K562 (cell line): ENCODE measurements at regions not wholly inside any gene's neighbourhood (a gene's known extent, or its start where the extent isn't known, plus 50 kb on each side); places are given as distances from the start of the nearest gene placed in this dataset.

Source experiments
- ATAC-seq: fragments of 200-7000 bp; cut with Tn5 transposase; 3 replicates; pipeline ENCODE4 v1.9.1; 2020; ENCODE audit warnings: moderate library complexity
- BruUV-seq: library from RNA; stranded (reverse); fragments of 400-500 nt; replicated peaks from 2 replicates; lab custom pipeline; 2021; lab: Mats Ljungman, UMichigan
- CTCF ChIA-PET: fragments of 300-600 bp; formaldehyde crosslinking; extraction: SDS; loops from one replicate; lab custom pipeline; 2021; ENCODE audit warnings: low intra/inter-chr PET ratio; lab: Yijun Ruan, JAX
- POLR2A ChIA-PET: fragments of 300-600, 350-650 bp; sonication (Branson Sonifier 250); formaldehyde crosslinking; extraction: SDS; loops from one replicate; lab custom pipeline; 2021; ENCODE audit warnings: antibody characterized with exemption, inconsistent platforms; lab: Yijun Ruan, JAX
- DNase-seq, 4 experiments: peaks; one replicate each; pipeline versions ENCODE4 v3.0.0 to v3.0.0-alpha.2; 2011 to 2018; ENCODE audit warnings: low spot score in 3 of 4, mixed read lengths in 3 of 4; ENCODE audit errors: extremely low read depth in 1 of 4
- FAIRE-seq: peaks from 2 replicates; lab custom pipeline; 2011; peaks lifted over from hg19 to GRCh38; lab: Jason Lieb, UNC
- H2AFZ ChIP-seq: 2 replicates; pipeline ENCODE4 v1.6.0; 2011; ENCODE audit warnings: low read depth, low read length, control low read depth, inconsistent platforms
- H3K27ac ChIP-seq: fragments of 200-600 bp; 3 replicates; pipeline ENCODE4 v1.8.0; 2011; ENCODE audit warnings: low read depth, mild to moderate bottlenecking, control low read depth, inconsistent platforms, low read length, moderate library complexity, mixed read lengths; ENCODE audit errors: extremely low read depth
- H3K27me3 ChIP-seq, 2 experiments: fragments of 300-600 bp in 1 of 2; 2 replicates in 1 of 2; 3 replicates in 1 of 2; pipeline versions ENCODE4 v1.6.0 to v1.8.0; 2011; ENCODE audit warnings: inconsistent platforms in 2 of 2, low read length in 2 of 2, mild to moderate bottlenecking in 1 of 2, mixed read lengths in 1 of 2, moderate library complexity in 1 of 2; ENCODE audit not compliant: control insufficient read depth in 2 of 2, insufficient read depth in 2 of 2
- H3K36me3 ChIP-seq: fragments of 300-600 bp; 3 replicates; pipeline ENCODE4 v1.8.0; 2011; ENCODE audit warnings: mild to moderate bottlenecking, low read length, inconsistent platforms; ENCODE audit not compliant: control insufficient read depth, insufficient read depth
- H3K4me1 ChIP-seq, 2 experiments: fragments of 200-600 bp in 1 of 2; replicated peaks in 1 of 2; 2 replicates in 1 of 2; 3 replicates in 1 of 2; pipeline versions ENCODE4 v1.5.1 to v1.8.0; 2011; ENCODE audit warnings: inconsistent platforms in 2 of 2, low read length in 2 of 2, mild to moderate bottlenecking in 1 of 2, mixed read lengths in 1 of 2, moderate library complexity in 1 of 2; ENCODE audit not compliant: control insufficient read depth in 2 of 2, insufficient read depth in 2 of 2
- H3K4me2 ChIP-seq: 2 replicates; pipeline ENCODE4 v1.6.1; 2011; ENCODE audit warnings: low read length, control low read depth, inconsistent platforms, mixed read lengths; ENCODE audit not compliant: insufficient read depth
- H3K4me3 ChIP-seq: fragments of 200-600 bp; sonication (generic), shearing (Covaris generic); 2 replicates; pipeline ENCODE4 v1.5.1; 2016; ENCODE audit warnings: control low read depth, inconsistent platforms
- H3K79me2 ChIP-seq: fragments of 200-600 bp; 3 replicates; pipeline ENCODE4 v1.8.0; 2011; ENCODE audit warnings: low read length, inconsistent platforms; ENCODE audit not compliant: control insufficient read depth, insufficient read depth
- H3K9ac ChIP-seq, 2 experiments: 2 replicates each; pipeline versions ENCODE4 v1.6.0 to v1.6.1; 2011; ENCODE audit warnings: low read depth in 2 of 2, low read length in 2 of 2, control low read depth in 1 of 2, inconsistent platforms in 1 of 2, mild to moderate bottlenecking in 1 of 2, mixed read lengths in 1 of 2; ENCODE audit not compliant: insufficient read depth in 1 of 2
- H3K9me1 ChIP-seq: one replicate; pipeline ENCODE4 v1.6.0; 2011; ENCODE audit warnings: inconsistent platforms, mild to moderate bottlenecking, low read length, moderate library complexity; ENCODE audit not compliant: control insufficient read depth, insufficient read depth
- H3K9me3 ChIP-seq: replicated peaks from 2 replicates; pipeline ENCODE4 v1.5.1; 2011; ENCODE audit warnings: low read depth, low read length, inconsistent platforms; ENCODE audit not compliant: control insufficient read depth, insufficient read depth
- H4K20me1 ChIP-seq: replicated peaks from 2 replicates; pipeline ENCODE4 v1.6.1; 2011; ENCODE audit warnings: low read length, inconsistent platforms, mixed read lengths; ENCODE audit not compliant: control insufficient read depth, insufficient read depth
- ATF7 ChIP-seq: fragments of 450-650 bp; IDR thresholded peaks from 2 replicates; pipeline ENCODE4 v1.7.1; 2014; ENCODE audit warnings: mild to moderate bottlenecking, moderate library complexity
- CXXC5 ChIP-seq: fragments of 250-450 bp; sonication (Bioruptor Pico); IDR thresholded peaks from 2 replicates; pipeline ENCODE4 v1.8.0; 2022; ENCODE audit warnings: inconsistent platforms, mild to moderate bottlenecking, moderate library complexity
- FOS ChIP-seq: IDR thresholded peaks from 3 replicates; pipeline ENCODE4 v1.6.1; 2011; ENCODE audit not compliant: insufficient read length; ENCODE audit errors: extremely low read depth
- MBD2 ChIP-seq: sonication (generic); IDR thresholded peaks from 2 replicates; pipeline ENCODE4 v1.6.1; 2016; ENCODE audit warnings: low read depth, borderline replicate concordance
- MTA3 ChIP-seq: fragments of 450-650 bp; formaldehyde crosslinking; IDR thresholded peaks from 2 replicates; pipeline ENCODE4 v1.6.1; 2017; ENCODE audit warnings: mild to moderate bottlenecking, borderline replicate concordance
- NCOA6 ChIP-seq: fragments of 450-650 bp; IDR thresholded peaks from 2 replicates; pipeline ENCODE4 v1.6.1; 2017; ENCODE audit warnings: mild to moderate bottlenecking
- NR3C1 ChIP-seq: sonication (generic); formaldehyde crosslinking; IDR thresholded peaks from 2 replicates; pipeline ENCODE4 v1.8.1; 2022; ENCODE audit warnings: missing genetic modification reagents
- POLR3A ChIP-seq: IDR thresholded peaks from 2 replicates; pipeline ENCODE4 v1.6.1; 2011; ENCODE audit warnings: borderline replicate concordance, mild to moderate bottlenecking, moderate library complexity; ENCODE audit not compliant: insufficient read length, insufficient read depth; ENCODE audit errors: extremely low read depth
- PTRF ChIP-seq: fragments of 450-650 bp; IDR thresholded peaks from 2 replicates; pipeline ENCODE4 v1.6.1; 2016; ENCODE audit warnings: mild to moderate bottlenecking, missing genetic modification characterization, missing compliant biosample characterization
- ZFP30 ChIP-seq: fragments of 250-450 bp; sonication (Bioruptor Pico); IDR thresholded peaks from 2 replicates; pipeline ENCODE4 v1.8.0; 2022; ENCODE audit warnings: moderate library complexity, mild to moderate bottlenecking, inconsistent platforms, borderline replicate concordance
- ZNF143 ChIP-seq: sonication (generic); formaldehyde crosslinking; IDR thresholded peaks from 2 replicates; pipeline ENCODE4 v1.9.0; 2022; ENCODE audit warnings: mild to moderate bottlenecking, missing genetic modification reagents
- ZNF551 ChIP-seq: fragments of 250-450 bp; sonication (Bioruptor Pico); IDR thresholded peaks from 2 replicates; pipeline ENCODE4 v1.5.0; 2021; ENCODE audit warnings: mild to moderate bottlenecking, moderate library complexity
- ZNF76 ChIP-seq: fragments of 250-450 bp; sonication (Bioruptor Pico); IDR thresholded peaks from 2 replicates; pipeline ENCODE4 v1.4.0; 2020; ENCODE audit warnings: mild to moderate bottlenecking, moderate library complexity, borderline replicate concordance
- WGBS: fragments of 100-300 bp; shearing (Covaris generic); methylation state at CpG from one replicate; pipeline ENCODE4 v1.1.6; 2016; ENCODE audit warnings: low coverage, mixed read lengths; ENCODE audit not compliant: insufficient coverage; ENCODE audit errors: missing lambda C conversion rate; 5-methylcytosine and 5-hydroxymethylcytosine counted together
- in situ Hi-C: fragments of 300-500 bp; cut with MboI; formaldehyde crosslinking; loops from 4 replicates; pipeline ENCODE4 v1.15.0; 2018; ENCODE audit warnings: inconsistent platforms, mixed read lengths
- intact Hi-C: fragments of 100-400 bp; cut with micrococcal nuclease; formaldehyde crosslinking; loops from 2 replicates; pipeline ENCODE4 v1.14.2; 2022
- TF ChIP-seq, protein P1 (sequence below): sonication (generic); formaldehyde crosslinking; IDR thresholded peaks from 2 replicates; pipeline ENCODE4 v1.8.1; 2023; ENCODE audit warnings: mild to moderate bottlenecking, missing genetic modification reagents
- TF ChIP-seq, protein P2 (sequence below): fragments of 450-650 bp; formaldehyde crosslinking; IDR thresholded peaks from 2 replicates; pipeline ENCODE4 v1.4.0; 2020; ENCODE audit warnings: mild to moderate bottlenecking, mixed read lengths
- TF ChIP-seq, protein P3 (sequence below): fragments of 250-450 bp; sonication (Bioruptor Pico); IDR thresholded peaks from 2 replicates; pipeline ENCODE4 v1.4.0; 2020; ENCODE audit warnings: borderline replicate concordance
- TF ChIP-seq, protein P4 (sequence below): sonication (generic); formaldehyde crosslinking; IDR thresholded peaks from 2 replicates; pipeline ENCODE4 v1.8.0; 2022; ENCODE audit warnings: mild to moderate bottlenecking, missing genetic modification reagents

DNA sequence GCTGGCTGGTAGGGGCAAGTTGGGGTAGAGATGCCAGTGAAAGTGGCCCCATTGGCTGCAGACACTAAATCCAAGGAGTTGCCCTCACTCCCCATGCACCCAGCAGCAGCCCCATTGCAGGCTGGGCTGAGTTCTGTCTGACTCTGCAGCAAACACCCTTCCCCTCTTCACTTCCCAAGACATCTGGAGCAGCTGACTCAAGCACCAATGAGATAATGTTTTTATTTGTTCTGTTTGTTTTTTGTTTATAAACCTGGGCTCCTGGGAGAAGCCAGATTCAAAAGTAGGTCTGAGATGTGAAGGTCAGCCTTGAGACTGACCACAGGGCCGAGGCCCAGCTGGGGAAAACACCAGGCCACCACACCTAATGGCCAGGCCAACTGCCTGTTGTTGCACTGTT is 545.9 kb upstream of the KLF4 start:
- no peak overlapping the region for H3K9ac ChIP-seq
- H3K36me3 ChIP-seq = no peaks in the 10 kb centered on the region
- no peaks in the 10 kb centered on the region for H3K79me2 ChIP-seq
- 21% methylated on average over 1 of the region's 1 CpG for WGBS
- DNase-seq (no peak), ATAC-seq (no peak), FAIRE-seq (no peak)
- CTCF ChIA-PET = no interaction called here
- TF ChIP-seq PTRF (tag) = no peak
- no peak for TF ChIP-seq ZNF76 (CRISPR knock-in tag)
- TF ChIP-seq ZNF551 (CRISPR knock-in tag) = no peak
- no peak for TF ChIP-seq ZFP30 (CRISPR knock-in tag)
- TF ChIP-seq, protein P1, sequence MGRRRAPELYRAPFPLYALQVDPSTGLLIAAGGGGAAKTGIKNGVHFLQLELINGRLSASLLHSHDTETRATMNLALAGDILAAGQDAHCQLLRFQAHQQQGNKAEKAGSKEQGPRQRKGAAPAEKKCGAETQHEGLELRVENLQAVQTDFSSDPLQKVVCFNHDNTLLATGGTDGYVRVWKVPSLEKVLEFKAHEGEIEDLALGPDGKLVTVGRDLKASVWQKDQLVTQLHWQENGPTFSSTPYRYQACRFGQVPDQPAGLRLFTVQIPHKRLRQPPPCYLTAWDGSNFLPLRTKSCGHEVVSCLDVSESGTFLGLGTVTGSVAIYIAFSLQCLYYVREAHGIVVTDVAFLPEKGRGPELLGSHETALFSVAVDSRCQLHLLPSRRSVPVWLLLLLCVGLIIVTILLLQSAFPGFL = no peak
- TF ChIP-seq, protein P2, sequence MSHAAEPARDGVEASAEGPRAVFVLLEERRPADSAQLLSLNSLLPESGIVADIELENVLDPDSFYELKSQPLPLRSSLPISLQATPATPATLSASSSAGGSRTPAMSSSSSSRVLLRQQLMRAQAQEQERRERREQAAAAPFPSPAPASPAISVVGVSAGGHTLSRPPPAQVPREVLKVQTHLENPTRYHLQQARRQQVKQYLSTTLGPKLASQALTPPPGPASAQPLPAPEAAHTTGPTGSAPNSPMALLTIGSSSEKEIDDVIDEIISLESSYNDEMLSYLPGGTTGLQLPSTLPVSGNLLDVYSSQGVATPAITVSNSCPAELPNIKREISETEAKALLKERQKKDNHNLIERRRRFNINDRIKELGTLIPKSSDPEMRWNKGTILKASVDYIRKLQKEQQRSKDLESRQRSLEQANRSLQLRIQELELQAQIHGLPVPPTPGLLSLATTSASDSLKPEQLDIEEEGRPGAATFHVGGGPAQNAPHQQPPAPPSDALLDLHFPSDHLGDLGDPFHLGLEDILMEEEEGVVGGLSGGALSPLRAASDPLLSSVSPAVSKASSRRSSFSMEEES = no peak
- no peak for TF ChIP-seq MTA3
- TF ChIP-seq ATF7 = no peak
- TF ChIP-seq, protein P3, sequence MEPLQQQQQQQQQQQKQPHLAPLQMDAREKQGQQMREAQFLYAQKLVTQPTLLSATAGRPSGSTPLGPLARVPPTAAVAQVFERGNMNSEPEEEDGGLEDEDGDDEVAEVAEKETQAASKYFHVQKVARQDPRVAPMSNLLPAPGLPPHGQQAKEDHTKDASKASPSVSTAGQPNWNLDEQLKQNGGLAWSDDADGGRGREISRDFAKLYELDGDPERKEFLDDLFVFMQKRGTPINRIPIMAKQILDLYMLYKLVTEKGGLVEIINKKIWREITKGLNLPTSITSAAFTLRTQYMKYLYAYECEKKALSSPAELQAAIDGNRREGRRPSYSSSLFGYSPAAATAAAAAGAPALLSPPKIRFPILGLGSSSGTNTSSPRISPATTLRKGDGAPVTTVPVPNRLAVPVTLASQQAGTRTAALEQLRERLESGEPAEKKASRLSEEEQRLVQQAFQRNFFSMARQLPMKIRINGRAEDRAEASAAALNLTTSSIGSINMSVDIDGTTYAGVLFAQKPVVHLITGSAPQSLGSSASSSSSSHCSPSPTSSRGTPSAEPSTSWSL (CRISPR knock-in tag) = no peak
- TF ChIP-seq CXXC5 (CRISPR knock-in tag) = no peak
- no peak for TF ChIP-seq NR3C1 (CRISPR knock-in tag)
- TF ChIP-seq NCOA6 = no peak
- TF ChIP-seq MBD2 = no peak
- no peak for TF ChIP-seq ZNF143 (CRISPR knock-in tag)
- no peak for TF ChIP-seq POLR3A
- TF ChIP-seq, protein P4, sequence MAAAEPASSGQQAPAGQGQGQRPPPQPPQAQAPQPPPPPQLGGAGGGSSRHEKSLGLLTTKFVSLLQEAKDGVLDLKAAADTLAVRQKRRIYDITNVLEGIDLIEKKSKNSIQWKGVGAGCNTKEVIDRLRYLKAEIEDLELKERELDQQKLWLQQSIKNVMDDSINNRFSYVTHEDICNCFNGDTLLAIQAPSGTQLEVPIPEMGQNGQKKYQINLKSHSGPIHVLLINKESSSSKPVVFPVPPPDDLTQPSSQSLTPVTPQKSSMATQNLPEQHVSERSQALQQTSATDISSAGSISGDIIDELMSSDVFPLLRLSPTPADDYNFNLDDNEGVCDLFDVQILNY (CRISPR knock-in tag) = no peak
- no peak for TF ChIP-seq FOS
- no TSS peak for BruUV-seq
- in situ Hi-C loops (no loop called here), intact Hi-C loops (no loop called here)
- POLR2A ChIA-PET = interaction anchor here (0.6 kb wide), 1 partner anchor 17 kb away, joined by 4 read pairs; no protein-coding TSS in a partner anchor
- H3K27ac ChIP-seq = no peak overlapping the region
- H3K4me1 ChIP-seq = peaks cover 0 to 7% of the 10 kb centered on the region in 2 experiments; a peak in 1 of 5 replicates
- H4K20me1 ChIP-seq = no peaks in the 10 kb centered on the region
- H3K4me3 ChIP-seq = no peak overlapping the region
- no peaks in the 10 kb centered on the region for H3K9me1 ChIP-seq
- no peak overlapping the region for H3K4me2 ChIP-seq
- no peaks in the 10 kb centered on the region for H3K9me3 ChIP-seq
- no peak overlapping the region for H2AFZ ChIP-seq
- H3K27me3 ChIP-seq = no peaks in the 10 kb centered on the region
